ENCODE measurements at regions not wholly inside any gene's neighbourhood (a gene's known extent, or its start where the extent isn't known, plus 50 kb on each side); places are given as distances from the start of the nearest gene placed in this dataset.

- no peak for DNase-seq (ENCODE audit: low read depth)
- no peak overlapping the region for H3K4me3 ChIP-seq (replicated peaks; ENCODE audit: low read depth, low read length)
- no peak for TF ChIP-seq CTCF (IDR thresholded peaks at IDR 0.05; ENCODE audit: low read length, missing control alignments)
These were observed 135.5 kb upstream of the CXCR4 start for GRCh38 chr2:136253288-136254004.

GRCh38 chr2:136251885-136252585, 134.1 kb upstream of the CXCR4 start:
- peak; percentile 16 for DNase-seq (ENCODE audit: low read depth)
- no peak overlapping the region for H3K4me3 ChIP-seq (replicated peaks; ENCODE audit: low read depth, low read length)
- TF ChIP-seq CTCF (IDR thresholded peaks at IDR 0.05; ENCODE audit: low read length, missing control alignments): no peak

GRCh38 chr2:136251197-136251884, 133.4 kb upstream of the CXCR4 start:
- no peak for DNase-seq (ENCODE audit: low read depth)
- TF ChIP-seq CTCF (IDR thresholded peaks at IDR 0.05; ENCODE audit: low read length, missing control alignments): no peak
- H3K4me3 ChIP-seq (replicated peaks; ENCODE audit: low read depth, low read length): no peak overlapping the region

GRCh38 chr2:136250131-136250530, 132.2 kb upstream of the CXCR4 start:
- no peak overlapping the region for H3K4me3 ChIP-seq (replicated peaks; ENCODE audit: low read depth, low read length)
- TF ChIP-seq CTCF (IDR thresholded peaks at IDR 0.05; ENCODE audit: low read length, missing control alignments): no peak

GRCh38 chr2:136248907-136249306, 131.0 kb upstream of the CXCR4 start:
- no peak for DNase-seq (ENCODE audit: low read depth)
- TF ChIP-seq CTCF (IDR thresholded peaks at IDR 0.05; ENCODE audit: low read length, missing control alignments): no peak
- H3K4me3 ChIP-seq (replicated peaks; ENCODE audit: low read depth, low read length): no peak overlapping the region

More at GRCh38 chr2:136250131-136250530, 132.2 kb upstream of the CXCR4 start:
- no peak for DNase-seq (ENCODE audit: low read depth)

GRCh38 chr2:136248242-136248641, 130.3 kb upstream of the CXCR4 start:
- DNase-seq (ENCODE audit: low read depth): peak; percentile 84
- H3K4me3 ChIP-seq (replicated peaks; ENCODE audit: low read depth, low read length): no peak overlapping the region
- no peak for TF ChIP-seq CTCF (IDR thresholded peaks at IDR 0.05; ENCODE audit: low read length, missing control alignments)
